Aorta (tissue), 5 donors: ENCODE measurements at regions not wholly inside any gene's neighbourhood (a gene's known extent, or its start where the extent isn't known, plus 50 kb on each side); places are given as distances from the start of the nearest gene placed in this dataset.
A peak's percentile ranks its signal among the peaks of the same experiment; 100 is the strongest.

Experiments used
- ATAC-seq: fragments of 200-7000 bp; cut with Tn5 transposase; one replicate; pipeline ENCODE4 v1.9.1; 2022; ENCODE audit warnings: moderate library complexity; ENCODE audit not compliant: low FRiP score
- DNase-seq, 2 donors: peaks; one replicate each; pipeline ENCODE4 v3.0.0-alpha.2; 2020
- H3K27ac ChIP-seq, 2 donors: one replicate each; pipeline ENCODE4 v1.5.1; 2013; ENCODE audit warnings: low read length in 2 of 2, mild to moderate bottlenecking in 2 of 2, moderate library complexity in 2 of 2, control low read depth in 1 of 2, inconsistent platforms in 1 of 2, low read depth in 1 of 2
- H3K27me3 ChIP-seq, 2 donors: one replicate each; pipeline ENCODE4 v1.6.1; 2013; ENCODE audit warnings: control low read depth in 1 of 2, low read length in 1 of 2, mild to moderate bottlenecking in 1 of 2, moderate library complexity in 1 of 2; ENCODE audit not compliant: insufficient read depth in 2 of 2, control insufficient read depth in 1 of 2
- H3K36me3 ChIP-seq, 2 donors: one replicate each; pipeline ENCODE4 v1.6.1; 2013; ENCODE audit warnings: control low read depth in 1 of 2, low read length in 1 of 2, mild to moderate bottlenecking in 1 of 2; ENCODE audit not compliant: insufficient read depth in 2 of 2, control insufficient read depth in 1 of 2
- H3K4me1 ChIP-seq, 2 donors: one replicate each; pipeline ENCODE4 v1.6.1; 2013; ENCODE audit warnings: low read length in 2 of 2, control low read depth in 1 of 2, mild to moderate bottlenecking in 1 of 2, moderate library complexity in 1 of 2; ENCODE audit not compliant: insufficient read depth in 2 of 2, control insufficient read depth in 1 of 2
- H3K4me3 ChIP-seq, 2 donors: one replicate each; pipeline ENCODE4 v1.5.1; 2013; ENCODE audit warnings: low read length in 2 of 2, control low read depth in 1 of 2, mild to moderate bottlenecking in 1 of 2
- H3K9me3 ChIP-seq: one replicate; pipeline ENCODE4 v1.6.1; 2013; ENCODE audit warnings: mild to moderate bottlenecking, low read length; ENCODE audit not compliant: control insufficient read depth
- WGBS, 2 donors: extraction: QIAGEN DNeasy Blood & Tissue Kit; methylation state at CpG; one replicate each; pipeline ENCODE4 v1.1.7; 2013; 5-methylcytosine and 5-hydroxymethylcytosine counted together
- intact Hi-C, 2 donors: fragments of 100-400 bp; cut with DNase I; formaldehyde crosslinking; loops; one replicate each; pipeline versions ENCODE4 v1.14.2 to v1.15.0; 2022
- donor health status: healthy with polysubstance abuse.
- donor health status: Bipolar disorder and iron deficiency.
- donor health status: DM: no; HTN: no; CAD: no.
- donor health status: DM: no; HTN: no; CAD: no.
- donor health status: DM: yes; HTN: yes; CAD: no.

- no peak overlapping the region for H3K4me3 ChIP-seq
- H3K9me3 ChIP-seq = no peaks in the 10 kb centered on the region
- ATAC-seq (no peak), DNase-seq (no peak)
- no peak overlapping the region for H3K27ac ChIP-seq
- no peaks in the 10 kb centered on the region for H3K27me3 ChIP-seq
- 94 to 97% methylated on average over 1 of the region's 1 CpG for WGBS, 2 donors
- intact Hi-C loops = no loop called here
- no peaks in the 10 kb centered on the region for H3K36me3 ChIP-seq
- no peaks in the 10 kb centered on the region for H3K4me1 ChIP-seq
Observed at GRCh38 chrX:121301822-121302221, 254.4 kb downstream of the GLUD2 start.

- intact Hi-C loops = no loop called here
- whole genome bisulfite sequencing, 2 donors = 83 to 90% methylated on average over 3 of the region's 3 CpGs
- Histone ChIP-seq H3K9me3 (no peaks in the 10 kb centered on the region), H3K27ac (no peak overlapping the region), H3K36me3 (no peaks in the 10 kb centered on the region), H3K4me3 (no peak overlapping the region), H3K4me1 (no peaks in the 10 kb centered on the region), H3K27me3 (no peaks in the 10 kb centered on the region)
- DNase-seq (no peak), ATAC-seq (no peak)
Observed at GRCh38 chrX:121307449-121307848, 260.0 kb downstream of the GLUD2 start.

GRCh38 chrX:121308276-121308805, 260.9 kb downstream of the GLUD2 start:
- WGBS, 2 donors = 2 to 10% methylated on average over 3 of the region's 3 CpGs
- H3K36me3 ChIP-seq = no peaks in the 10 kb centered on the region
- H3K4me1 ChIP-seq = no peaks in the 10 kb centered on the region
- no peaks in the 10 kb centered on the region for H3K27me3 ChIP-seq
- H3K4me3 ChIP-seq = no peak overlapping the region
- H3K27ac ChIP-seq = no peak overlapping the region
- no peaks in the 10 kb centered on the region for H3K9me3 ChIP-seq
- DNase-seq (no peak), ATAC-seq (peak; percentile 54)
- intact Hi-C loops = no loop called here

- Histone ChIP-seq H3K4me1 (no peaks in the 10 kb centered on the region), H3K4me3 (no peak overlapping the region), H3K27me3 (no peaks in the 10 kb centered on the region), H3K9me3 (no peaks in the 10 kb centered on the region), H3K36me3 (no peaks in the 10 kb centered on the region), H3K27ac (no peak overlapping the region)
- intact Hi-C loops = no loop called here
- no peak for ATAC-seq
- 69 to 86% methylated on average over 2 of the region's 2 CpGs for WGBS, 2 donors
- DNase-seq = no peak
Observed at GRCh38 chrX:121310820-121311219, 263.4 kb downstream of the GLUD2 start.

GRCh38 chrX:121320441-121320840, 273.0 kb downstream of the GLUD2 start:
- 20 to 32% methylated on average over 1 of the region's 1 CpG for WGBS, 2 donors
- ATAC-seq = no peak
- Histone ChIP-seq H3K4me3 (no peak overlapping the region), H3K4me1 (no peaks in the 10 kb centered on the region), H3K27ac (no peak overlapping the region), H3K9me3 (no peaks in the 10 kb centered on the region), H3K27me3 (no peaks in the 10 kb centered on the region), H3K36me3 (no peaks in the 10 kb centered on the region)
- no peak for DNase-seq
- intact Hi-C loops = no loop called here

- H3K9me3 ChIP-seq = no peaks in the 10 kb centered on the region
- H3K36me3 ChIP-seq = no peaks in the 10 kb centered on the region
- no peak for ATAC-seq
- no peak for DNase-seq
- 43 to 80% methylated on average over 1 of the region's 1 CpG for WGBS, 2 donors
- H3K27me3 ChIP-seq = no peaks in the 10 kb centered on the region
- intact Hi-C loops = no loop called here
- H3K4me3 ChIP-seq = no peak overlapping the region
- no peaks in the 10 kb centered on the region for H3K4me1 ChIP-seq
- no peak overlapping the region for H3K27ac ChIP-seq
Observed at GRCh38 chrX:121322159-121322558, 274.7 kb downstream of the GLUD2 start.

- Histone ChIP-seq H3K4me1 (no peaks in the 10 kb centered on the region), H3K4me3 (no peak overlapping the region), H3K36me3 (no peaks in the 10 kb centered on the region), H3K27me3 (no peaks in the 10 kb centered on the region), H3K9me3 (no peaks in the 10 kb centered on the region), H3K27ac (no peak overlapping the region)
- DNase-seq (no peak), ATAC-seq (no peak)
- intact Hi-C loops = no loop called here
- WGBS, 2 donors = 73 to 98% methylated on average over 1 of the region's 1 CpG
Observed at GRCh38 chrX:121323337-121323736, 275.9 kb downstream of the GLUD2 start.

- WGBS, 2 donors = 53 to 77% methylated on average over 3 of the region's 3 CpGs
- no peak overlapping the region for H3K4me3 ChIP-seq
- H3K27me3 ChIP-seq = no peaks in the 10 kb centered on the region
- H3K4me1 ChIP-seq = no peaks in the 10 kb centered on the region
- no peaks in the 10 kb centered on the region for H3K36me3 ChIP-seq
- no peaks in the 10 kb centered on the region for H3K9me3 ChIP-seq
- DNase-seq (no peak), ATAC-seq (no peak)
- no peak overlapping the region for H3K27ac ChIP-seq
- intact Hi-C loops = no loop called here
Observed at GRCh38 chrX:121333942-121334341, 286.5 kb downstream of the GLUD2 start.

GRCh38 chrX:121336831-121337421, 289.5 kb downstream of the GLUD2 start:
- intact Hi-C loops = no loop called here
- Histone ChIP-seq H3K4me1 (no peaks in the 10 kb centered on the region), H3K27me3 (no peaks in the 10 kb centered on the region), H3K36me3 (no peaks in the 10 kb centered on the region), H3K27ac (no peak overlapping the region), H3K9me3 (no peaks in the 10 kb centered on the region), H3K4me3 (no peak overlapping the region)
- 63 to 92% methylated on average over 4 of the region's 4 CpGs for WGBS, 2 donors
- ATAC-seq (no peak), DNase-seq (no peak)
